GM19238 (cell line): ENCODE measurements at regions not wholly inside any gene's neighbourhood (a gene's known extent, or its start where the extent isn't known, plus 50 kb on each side); places are given as distances from the start of the nearest gene placed in this dataset.
"Not testable (repeated sequence)": the region's sequence is repeated elsewhere in the genome, so short reads cannot be mapped to it uniquely, and the experiment has no call there.

ENCODE experiments used
- DNase-seq: peaks from one replicate; pipeline ENCODE4 v3.0.0; 2011; ENCODE audit warnings: low spot score; ENCODE audit not compliant: insufficient read length

GRCh38 chr10:2038036-2038435, 300.7 kb upstream of the ADARB2 start:
- no peak for DNase-seq

- DNase-seq, result no peak
These were observed 299.9 kb upstream of the ADARB2 start for GRCh38 chr10:2037246-2037645.

- DNase-seq, result no peak
These were observed 298.9 kb upstream of the ADARB2 start for GRCh38 chr10:2036209-2036608.

- DNase-seq, result no peak
These were observed 292.7 kb upstream of the ADARB2 start for GRCh38 chr10:2030046-2030445.

- no peak for DNase-seq
These were observed 289.6 kb upstream of the ADARB2 start for GRCh38 chr10:2026936-2027335.

- DNase-seq, result not testable (repeated sequence)
These were observed 287.4 kb upstream of the ADARB2 start for GRCh38 chr10:2024750-2025149.

GRCh38 chr10:2023687-2024086, 286.4 kb upstream of the ADARB2 start:
- no peak for DNase-seq

GRCh38 chr10:2022401-2022800, 285.1 kb upstream of the ADARB2 start:
- DNase-seq, result no peak

GRCh38 chr10:2020836-2021235, 283.5 kb upstream of the ADARB2 start:
- no peak for DNase-seq

- DNase-seq, result no peak
These were observed 282.5 kb upstream of the ADARB2 start for GRCh38 chr10:2019803-2020202.

GRCh38 chr10:2019281-2019680, 282.0 kb upstream of the ADARB2 start:
- DNase-seq, result no peak

GRCh38 chr10:2014541-2014940, 277.2 kb upstream of the ADARB2 start:
- DNase-seq, result no peak

- no peak for DNase-seq
These were observed 274.9 kb upstream of the ADARB2 start for GRCh38 chr10:2012209-2012608.

- DNase-seq, result no peak
These were observed 273.9 kb upstream of the ADARB2 start for GRCh38 chr10:2011106-2011716.

- DNase-seq, result no peak
These were observed 268.2 kb upstream of the ADARB2 start for GRCh38 chr10:2005546-2005945.

- no peak for DNase-seq
These were observed 255.6 kb upstream of the ADARB2 start for GRCh38 chr10:1992930-1993329.

- no peak for DNase-seq
These were observed 251.8 kb upstream of the ADARB2 start for GRCh38 chr10:1989090-1989489.

GRCh38 chr10:1981976-1982375, 244.7 kb upstream of the ADARB2 start:
- DNase-seq, result no peak

GRCh38 chr10:1980459-1980858, 243.1 kb upstream of the ADARB2 start:
- DNase-seq, result no peak

GRCh38 chr10:1978584-1978983, 241.3 kb upstream of the ADARB2 start:
- no peak for DNase-seq

GRCh38 chr10:1977461-1977860, 240.1 kb upstream of the ADARB2 start:
- DNase-seq, result no peak

- DNase-seq, result no peak
These were observed 235.1 kb upstream of the ADARB2 start for GRCh38 chr10:1972406-1972805.

- DNase-seq, result no peak
These were observed 231.1 kb upstream of the ADARB2 start for GRCh38 chr10:1968257-1969033.
